ENCODE measurements at regions not wholly inside any gene's neighbourhood (a gene's known extent, or its start where the extent isn't known, plus 50 kb on each side); places are given as distances from the start of the nearest gene placed in this dataset.

- in situ Hi-C loops (cut with HindIII; ENCODE audit: low pct_unique_long_range_greater_than_20kb, low sequenced_read_pairs) = no loop called here
- peak; percentile 42 for DNase-seq (ENCODE audit: low read depth, low spot score)
Observed at GRCh38 chr1:213666113-213666512, 321.7 kb upstream of the PROX1 start.

DNA sequence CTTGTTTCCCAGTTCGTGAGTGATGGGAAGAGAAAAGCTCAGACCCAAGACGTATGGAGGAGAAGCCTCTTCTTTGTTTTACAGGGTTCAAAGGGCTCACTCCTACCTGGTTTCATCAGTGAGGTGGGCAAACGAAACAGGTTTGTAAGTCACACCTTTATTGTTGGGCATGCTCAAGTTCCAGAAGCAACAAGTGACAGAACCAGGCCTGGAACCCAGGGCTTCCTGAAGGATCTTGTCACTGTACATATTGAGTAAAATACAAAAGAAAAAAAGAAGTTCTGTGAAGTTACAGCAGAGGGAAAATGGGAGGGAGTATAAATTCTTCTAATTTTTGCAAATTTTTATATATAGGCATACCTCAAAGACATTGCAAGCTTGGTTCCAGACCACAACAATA is 320.9 kb upstream of the PROX1 start:
- in situ Hi-C loops (cut with HindIII; ENCODE audit: low pct_unique_long_range_greater_than_20kb, low sequenced_read_pairs) = no loop called here
- no peak for DNase-seq (ENCODE audit: low read depth, low spot score)

- in situ Hi-C loops (cut with HindIII; ENCODE audit: low pct_unique_long_range_greater_than_20kb, low sequenced_read_pairs) = no loop called here
- no peak for DNase-seq (ENCODE audit: low read depth, low spot score)
Observed at GRCh38 chr1:213669512-213669911, 318.3 kb upstream of the PROX1 start.

DNA sequence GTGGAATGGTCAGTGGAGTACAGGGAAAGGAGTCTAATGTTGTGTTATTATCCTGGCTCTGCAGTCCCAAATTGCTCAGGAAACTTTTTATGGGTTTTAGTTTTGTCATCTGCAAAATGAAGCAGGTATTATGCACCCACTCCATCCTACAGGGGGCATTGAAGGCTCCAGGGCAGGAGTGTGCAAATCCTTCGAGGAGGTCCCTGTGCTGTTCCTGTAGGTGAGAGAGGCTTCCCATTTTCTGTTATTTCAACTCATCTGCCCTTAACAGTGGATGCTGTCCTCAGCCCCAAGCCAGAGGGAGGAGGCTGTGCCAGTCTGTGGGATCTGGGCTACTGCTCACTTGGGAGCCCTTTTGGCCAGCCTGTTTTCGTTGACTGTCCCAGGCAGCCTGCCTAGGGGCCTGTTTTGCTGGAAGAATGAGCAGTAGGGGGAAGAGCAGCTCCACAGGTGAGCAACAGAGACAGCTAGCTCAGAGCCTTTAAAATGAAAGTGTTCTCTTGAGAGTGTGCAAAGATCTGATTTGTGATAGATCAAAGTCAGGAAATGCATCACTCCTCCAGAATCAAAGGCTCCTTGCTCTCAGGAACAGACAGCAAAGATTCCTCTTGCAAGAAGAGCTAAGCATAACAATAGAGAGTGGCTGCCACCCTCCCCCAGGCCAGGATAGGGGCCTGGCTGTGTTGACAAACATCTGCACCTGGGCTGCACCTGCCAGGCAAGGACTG is 317.6 kb upstream of the PROX1 start:
- DNase-seq (ENCODE audit: low read depth, low spot score) = no peak
- in situ Hi-C loops (cut with HindIII; ENCODE audit: low pct_unique_long_range_greater_than_20kb, low sequenced_read_pairs) = no loop called here

DNA sequence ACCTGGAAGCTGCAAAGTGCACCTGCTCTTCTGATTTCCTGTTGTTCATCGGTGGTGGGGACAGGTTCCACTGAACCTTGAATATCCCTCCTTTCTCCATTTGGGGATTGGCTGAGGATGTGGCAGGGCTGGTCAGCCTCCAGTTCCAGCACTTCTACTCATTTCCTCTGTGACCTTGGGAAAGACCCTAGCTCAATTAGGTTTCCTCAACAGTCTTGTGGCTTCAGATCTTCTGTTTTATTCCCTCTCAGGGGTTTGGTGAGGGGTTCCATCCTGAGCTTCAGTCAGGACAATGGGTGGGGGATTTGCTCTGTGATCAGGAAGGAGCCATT is 317.1 kb upstream of the PROX1 start:
- no peak for DNase-seq (ENCODE audit: low read depth, low spot score)

GRCh38 chr1:213675043-213675442 is 312.7 kb upstream of the PROX1 start:
- in situ Hi-C loops (cut with HindIII; ENCODE audit: low pct_unique_long_range_greater_than_20kb, low sequenced_read_pairs) = no loop called here
- DNase-seq (ENCODE audit: low read depth, low spot score) = no peak

More for the DNA sequence above, 317.1 kb upstream of the PROX1 start:
- in situ Hi-C loops (cut with HindIII; ENCODE audit: low pct_unique_long_range_greater_than_20kb, low sequenced_read_pairs) = no loop called here

- DNase-seq (ENCODE audit: low read depth, low spot score) = no peak
- in situ Hi-C loops (cut with HindIII; ENCODE audit: low pct_unique_long_range_greater_than_20kb, low sequenced_read_pairs) = no loop called here
Observed at GRCh38 chr1:213676736-213677135, 311.0 kb upstream of the PROX1 start.

- DNase-seq (ENCODE audit: low read depth, low spot score) = no peak
- in situ Hi-C loops (cut with HindIII; ENCODE audit: low pct_unique_long_range_greater_than_20kb, low sequenced_read_pairs) = no loop called here
Observed at GRCh38 chr1:213678348-213678747, 309.4 kb upstream of the PROX1 start.

- in situ Hi-C loops (cut with HindIII; ENCODE audit: low pct_unique_long_range_greater_than_20kb, low sequenced_read_pairs) = no loop called here
- DNase-seq (ENCODE audit: low read depth, low spot score) = no peak
Observed at GRCh38 chr1:213678753-213679152, 309.0 kb upstream of the PROX1 start.

GRCh38 chr1:213679153-213679552 is 308.6 kb upstream of the PROX1 start:
- DNase-seq (ENCODE audit: low read depth, low spot score) = no peak
- in situ Hi-C loops (cut with HindIII; ENCODE audit: low pct_unique_long_range_greater_than_20kb, low sequenced_read_pairs) = no loop called here

DNA sequence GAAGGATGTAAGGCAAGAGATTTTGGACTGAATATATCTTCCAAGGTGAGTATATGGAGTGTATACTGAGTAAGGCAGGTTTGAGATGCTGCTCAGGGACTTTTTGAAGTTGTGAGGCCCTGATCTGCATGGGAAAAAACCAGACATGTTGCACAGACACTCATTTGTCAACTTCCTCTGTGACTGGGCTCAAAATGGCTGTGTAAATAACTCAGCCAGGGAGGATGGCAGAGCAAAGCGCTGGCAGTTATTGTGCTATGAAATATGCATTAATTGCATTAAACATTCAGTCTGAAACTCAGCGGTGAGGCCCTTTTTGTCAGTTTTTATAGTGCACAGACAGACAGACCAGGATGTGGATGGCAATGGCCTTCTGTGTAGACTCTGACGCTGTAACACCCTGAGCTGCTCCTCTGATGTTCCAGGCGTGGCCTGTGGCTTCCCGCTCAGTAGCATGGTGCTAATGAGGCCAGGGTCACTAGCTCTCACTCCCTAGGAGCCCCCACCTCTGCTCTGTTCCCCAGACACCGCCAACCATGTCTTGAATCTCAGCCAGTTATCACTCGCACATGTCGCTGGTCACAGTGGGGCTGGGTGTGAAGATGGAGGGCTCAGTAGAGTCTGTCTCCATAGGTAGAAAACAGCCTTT is 307.0 kb upstream of the PROX1 start:
- in situ Hi-C loops (cut with HindIII; ENCODE audit: low pct_unique_long_range_greater_than_20kb, low sequenced_read_pairs) = no loop called here

GRCh38 chr1:213681788-213682340 is 305.9 kb upstream of the PROX1 start:
- in situ Hi-C loops (cut with HindIII; ENCODE audit: low pct_unique_long_range_greater_than_20kb, low sequenced_read_pairs) = no loop called here
- DNase-seq (ENCODE audit: low read depth, low spot score) = no peak

More for the DNA sequence above, 307.0 kb upstream of the PROX1 start:
- no peak for DNase-seq (ENCODE audit: low read depth, low spot score)

GRCh38 chr1:213683529-213683928 is 304.2 kb upstream of the PROX1 start:
- in situ Hi-C loops (cut with HindIII; ENCODE audit: low pct_unique_long_range_greater_than_20kb, low sequenced_read_pairs) = no loop called here

GRCh38 chr1:213684454-213684853 is 303.3 kb upstream of the PROX1 start:
- in situ Hi-C loops (cut with HindIII; ENCODE audit: low pct_unique_long_range_greater_than_20kb, low sequenced_read_pairs) = no loop called here
- no peak for DNase-seq (ENCODE audit: low read depth, low spot score)

More at GRCh38 chr1:213683529-213683928, 304.2 kb upstream of the PROX1 start:
- no peak for DNase-seq (ENCODE audit: low read depth, low spot score)

- in situ Hi-C loops (cut with HindIII; ENCODE audit: low pct_unique_long_range_greater_than_20kb, low sequenced_read_pairs) = no loop called here
- no peak for DNase-seq (ENCODE audit: low read depth, low spot score)
Observed at GRCh38 chr1:213685992-213686582, 301.7 kb upstream of the PROX1 start.

DNA sequence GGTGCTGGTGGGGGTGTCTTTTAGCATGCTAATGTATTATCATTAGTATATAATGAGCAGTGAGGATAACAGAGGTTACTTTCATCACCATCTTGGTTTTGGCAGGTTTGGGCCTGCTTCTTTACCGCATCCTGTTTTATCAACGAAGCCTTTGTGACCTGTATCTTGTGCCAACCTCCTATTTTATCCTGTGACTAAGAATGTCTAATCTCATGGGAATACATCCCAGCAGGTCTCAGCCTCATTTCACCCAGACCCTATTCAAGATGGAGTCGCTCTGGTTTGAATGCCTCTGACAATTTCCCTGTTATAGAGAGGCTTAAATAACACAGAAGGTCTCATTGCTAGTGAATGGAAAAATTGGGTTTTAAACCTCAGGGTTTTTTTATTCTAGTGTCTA is 300.8 kb upstream of the PROX1 start:
- peak; percentile 84 for DNase-seq (ENCODE audit: low read depth, low spot score)
- in situ Hi-C loops (cut with HindIII; ENCODE audit: low pct_unique_long_range_greater_than_20kb, low sequenced_read_pairs) = no loop called here

- in situ Hi-C loops (cut with HindIII; ENCODE audit: low pct_unique_long_range_greater_than_20kb, low sequenced_read_pairs) = no loop called here
- DNase-seq (ENCODE audit: low read depth, low spot score) = no peak
Observed at GRCh38 chr1:213687832-213688231, 299.9 kb upstream of the PROX1 start.

- no peak for DNase-seq (ENCODE audit: low read depth, low spot score)
- in situ Hi-C loops (cut with HindIII; ENCODE audit: low pct_unique_long_range_greater_than_20kb, low sequenced_read_pairs) = no loop called here
Observed at GRCh38 chr1:213688655-213689054, 299.1 kb upstream of the PROX1 start.

DNA sequence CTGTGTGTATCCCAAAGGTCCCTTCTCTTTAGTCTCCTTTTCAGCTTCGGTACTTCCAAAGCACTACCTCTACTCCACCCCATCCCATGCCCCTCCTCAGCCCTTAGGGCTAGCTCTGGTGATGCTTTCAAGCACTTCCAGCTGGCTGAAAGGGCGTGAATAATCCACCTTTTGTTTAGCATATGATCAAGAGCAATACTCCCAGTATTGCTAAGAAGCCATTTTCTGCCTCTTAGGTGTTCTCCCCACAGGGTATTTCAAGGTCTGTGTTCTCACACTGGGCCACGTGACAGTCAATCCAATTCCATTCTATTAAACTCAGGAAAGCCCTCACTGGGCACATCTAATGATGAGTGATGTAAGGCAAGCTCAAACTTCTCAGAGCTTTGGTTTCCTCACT is 298.5 kb upstream of the PROX1 start:
- in situ Hi-C loops (cut with HindIII; ENCODE audit: low pct_unique_long_range_greater_than_20kb, low sequenced_read_pairs) = no loop called here
- DNase-seq (ENCODE audit: low read depth, low spot score) = peak; percentile 14
